ENCODE measurements at regions not wholly inside any gene's neighbourhood (a gene's known extent, or its start where the extent isn't known, plus 50 kb on each side); places are given as distances from the start of the nearest gene placed in this dataset.

DNA sequence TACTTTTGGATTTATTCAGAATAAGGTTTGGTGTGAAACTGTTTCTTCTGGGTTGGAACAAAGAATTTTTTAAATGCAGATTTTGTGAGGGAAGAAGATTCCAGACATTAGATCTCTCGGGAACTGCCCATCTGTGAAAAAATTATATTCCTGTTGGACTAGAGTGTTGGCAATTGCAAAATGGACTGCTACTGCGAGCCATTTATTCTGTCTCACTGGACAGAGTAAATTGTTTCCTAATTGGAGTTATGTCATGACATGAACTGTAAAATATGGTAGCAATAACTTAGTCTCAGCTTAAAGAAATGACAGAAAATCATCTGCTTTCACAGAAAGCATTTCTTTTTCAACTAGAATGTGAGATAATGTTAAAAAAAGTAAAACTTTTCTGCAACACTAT lies 86.0 kb upstream of the MYCBP2 start:
- TF ChIP-seq CTCF (IDR thresholded peaks at IDR 0.05) (no peak), POLR2A (IDR thresholded peaks at IDR 0.05) (no peak)

Measured in esophagus squamous epithelium (tissue), 4 donors.